SK-N-MC (cell line): ENCODE measurements at regions not wholly inside any gene's neighbourhood (a gene's known extent, or its start where the extent isn't known, plus 50 kb on each side); places are given as distances from the start of the nearest gene placed in this dataset.
"Not testable (repeated sequence)": the region's sequence is repeated elsewhere in the genome, so short reads cannot be mapped to it uniquely, and the experiment has no call there.

Experiments used
- DNase-seq: peaks from one replicate; pipeline ENCODE4 v3.0.0-alpha.2; 2011; ENCODE audit warnings: low read depth, low spot score
- H3K27ac ChIP-seq: fragments of 200-600 bp; sonication (generic); 2 replicates; pipeline ENCODE4 v1.5.1; 2016; ENCODE audit warnings: mixed run types
- H3K36me3 ChIP-seq: fragments of 200-600 bp; sonication (generic); 2 replicates; pipeline ENCODE4 v1.6.1; 2017; ENCODE audit warnings: antibody characterized with exemption, low read length, mixed read lengths; ENCODE audit not compliant: insufficient read depth
- H3K4me3 ChIP-seq: fragments of 200-600 bp; sonication (generic); 2 replicates; pipeline ENCODE4 v1.5.1; 2016
- H3K9ac ChIP-seq: fragments of 200-600 bp; sonication (generic); 2 replicates; pipeline ENCODE4 v1.8.0; 2017; ENCODE audit warnings: mixed run types, mixed read lengths; ENCODE audit not compliant: insufficient read length
- H3K9me3 ChIP-seq: fragments of 200-600 bp; sonication (generic); 2 replicates; pipeline ENCODE4 v1.6.1; 2017; ENCODE audit warnings: low read depth, mild to moderate bottlenecking, antibody characterized with exemption, low read length, moderate library complexity, mixed read lengths
- EZH2 ChIP-seq: fragments of 200-600 bp; sonication (generic); IDR thresholded peaks from one replicate; pipeline ENCODE4 v1.6.1; 2017; ENCODE audit warnings: antibody characterized with exemption
- FOXP2 ChIP-seq: optimal IDR thresholded peaks from 2 replicates; pipeline ENCODE3; 2011; ENCODE audit warnings: mild to moderate bottlenecking, moderate library complexity; ENCODE audit not compliant: insufficient read depth; ENCODE audit errors: extremely low read length, control extremely low read depth
- POLR2AphosphoS5 ChIP-seq: IDR thresholded peaks from 2 replicates; pipeline ENCODE4 v1.6.1; 2012; ENCODE audit warnings: mild to moderate bottlenecking, low read depth, low read length, borderline replicate concordance

- no peak for DNase-seq
- Histone ChIP-seq H3K27ac (no peak overlapping the region), H3K36me3 (no peaks in the 10 kb centered on the region), H3K9ac (no peak overlapping the region), H3K9me3 (no peaks in the 10 kb centered on the region), H3K4me3 (no peak overlapping the region)
- TF ChIP-seq EZH2: no peak
- TF ChIP-seq POLR2AphosphoS5: no peak
- no peak for TF ChIP-seq FOXP2
Observed at GRCh38 chrX:88024022-88024421, 506.4 kb downstream of the KLHL4 start.

DNA sequence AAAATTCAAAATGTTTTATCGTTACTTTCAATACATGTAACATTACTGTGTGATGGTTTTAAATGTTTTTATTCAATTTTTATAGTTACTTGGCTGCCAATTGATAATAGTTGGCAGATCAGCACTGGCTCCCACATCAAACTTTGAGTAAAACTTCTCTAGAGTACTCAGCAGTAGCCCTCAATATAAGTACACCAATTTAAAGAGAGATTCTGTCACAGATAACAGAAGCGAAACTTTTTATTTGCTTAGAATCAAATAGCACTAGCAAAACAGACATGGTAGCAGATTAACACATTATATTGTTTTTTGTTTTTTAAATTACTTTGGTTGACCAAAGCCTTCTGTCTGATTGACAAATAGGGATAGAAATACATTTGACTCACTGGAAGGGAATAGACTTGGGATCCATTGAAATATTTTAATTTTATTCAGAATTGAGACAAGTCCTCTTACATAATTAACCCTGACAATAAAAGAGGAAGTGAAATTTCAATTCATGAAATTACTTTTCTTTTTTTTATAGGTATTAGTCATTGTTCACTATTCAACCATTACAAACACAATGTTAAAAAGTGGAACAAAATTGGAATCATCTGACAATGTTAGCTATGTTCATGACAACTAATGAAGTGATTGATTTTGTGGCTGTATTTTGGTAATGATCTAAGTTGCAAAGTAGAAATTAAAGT is 554.9 kb downstream of the KLHL4 start:
- no peaks in the 10 kb centered on the region for H3K9me3 ChIP-seq
- H3K27ac ChIP-seq: no peak overlapping the region
- TF ChIP-seq POLR2AphosphoS5: no peak
- TF ChIP-seq EZH2: no peak
- no peak for TF ChIP-seq FOXP2
- no peak overlapping the region for H3K4me3 ChIP-seq
- DNase-seq: no peak
- H3K36me3 ChIP-seq: no peaks in the 10 kb centered on the region
- no peak overlapping the region for H3K9ac ChIP-seq

DNA sequence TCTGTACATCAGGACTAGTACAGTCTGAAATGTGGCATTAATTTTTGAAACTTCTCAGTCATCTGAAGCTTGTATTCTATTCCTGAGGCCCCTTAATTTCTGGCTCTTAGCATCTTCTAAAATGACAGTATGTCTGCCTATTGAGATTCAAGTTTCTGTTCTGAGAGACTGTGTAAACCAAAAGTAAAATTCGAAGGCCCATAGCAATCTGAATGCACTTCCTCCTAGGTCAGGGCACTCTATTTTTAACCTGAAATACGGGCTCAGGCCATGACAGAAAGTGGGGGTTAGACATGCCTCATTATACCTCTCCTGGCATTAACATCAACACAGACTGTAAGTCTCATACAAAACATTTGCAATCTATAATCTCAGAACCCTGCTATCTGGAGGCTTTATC is 584.4 kb downstream of the KLHL4 start:
- TF ChIP-seq FOXP2: no peak
- TF ChIP-seq EZH2: no peak
- TF ChIP-seq POLR2AphosphoS5: no peak
- no peaks in the 10 kb centered on the region for H3K36me3 ChIP-seq
- H3K9ac ChIP-seq: no peak overlapping the region
- no peak overlapping the region for H3K4me3 ChIP-seq
- no peak for DNase-seq
- H3K27ac ChIP-seq: no peak overlapping the region
- no peaks in the 10 kb centered on the region for H3K9me3 ChIP-seq

DNA sequence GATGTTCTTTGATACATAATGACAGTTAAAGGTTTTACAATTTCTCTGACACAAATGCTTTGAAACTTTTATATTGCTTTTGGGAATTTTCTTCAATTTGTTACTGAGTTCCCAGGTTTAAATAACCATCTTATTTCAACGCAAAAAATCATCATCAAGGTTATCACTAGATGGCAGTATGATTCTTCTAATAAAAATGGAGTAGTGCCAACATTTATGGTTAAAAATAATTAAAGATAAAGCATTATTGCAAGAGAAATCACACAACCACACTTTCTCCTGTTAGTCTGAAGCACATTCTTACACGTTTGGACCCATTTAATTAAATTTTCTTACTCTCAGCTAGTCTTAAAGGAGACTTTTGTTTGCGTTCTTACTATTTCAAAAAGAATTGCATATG is 611.3 kb upstream of the CPXCR1 start:
- H3K36me3 ChIP-seq: no peaks in the 10 kb centered on the region
- no peak overlapping the region for H3K27ac ChIP-seq
- TF ChIP-seq FOXP2 (no peak), EZH2 (no peak)
- DNase-seq: peak; percentile 0
- H3K9ac ChIP-seq: no peak overlapping the region
- no peak overlapping the region for H3K4me3 ChIP-seq
- no peaks in the 10 kb centered on the region for H3K9me3 ChIP-seq

DNA sequence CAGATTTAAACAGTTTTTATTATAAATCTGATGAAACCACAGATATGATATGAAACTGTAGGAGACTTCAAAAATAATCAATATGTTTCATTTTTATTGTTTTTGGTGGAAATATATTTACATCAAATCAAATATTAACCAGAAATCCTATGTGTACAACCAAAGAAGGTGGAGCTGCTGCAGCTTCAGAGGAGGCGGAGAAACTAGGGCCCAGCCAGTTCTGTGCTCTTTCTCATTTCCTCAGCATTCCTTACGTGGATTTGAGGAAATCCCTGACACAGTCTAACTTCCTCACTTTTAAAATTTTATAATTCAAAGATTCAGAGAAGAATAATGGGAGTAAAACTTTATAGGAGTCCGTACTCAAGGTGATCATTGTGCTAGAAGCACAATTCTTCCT is 610.7 kb upstream of the CPXCR1 start:
- DNase-seq: no peak
- no peak for TF ChIP-seq FOXP2
- TF ChIP-seq POLR2AphosphoS5: no peak
- no peak for TF ChIP-seq EZH2

DNA sequence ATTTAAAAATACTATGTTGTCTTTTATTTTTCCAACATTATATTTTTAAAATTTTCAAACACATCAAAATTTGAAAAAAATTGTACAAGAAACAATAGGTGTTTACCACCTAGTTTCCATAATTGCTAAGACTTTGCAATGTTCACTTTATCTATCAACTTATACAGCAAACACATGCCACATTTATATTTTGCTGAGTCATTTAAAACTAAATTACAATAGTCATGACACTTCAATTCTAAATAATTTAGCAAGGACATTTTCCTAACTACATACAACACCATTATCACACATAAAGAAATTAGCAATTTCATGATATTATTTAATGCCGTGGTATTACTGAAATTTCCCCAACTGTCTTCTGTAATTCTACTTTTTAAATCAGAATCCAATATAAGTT is 600.4 kb upstream of the CPXCR1 start:
- H3K9ac ChIP-seq: no peak overlapping the region
- H3K4me3 ChIP-seq: no peak overlapping the region
- no peak overlapping the region for H3K27ac ChIP-seq
- no peaks in the 10 kb centered on the region for H3K9me3 ChIP-seq
- no peak for DNase-seq
- H3K36me3 ChIP-seq: no peaks in the 10 kb centered on the region
- TF ChIP-seq EZH2 (no peak), FOXP2 (no peak), POLR2AphosphoS5 (no peak)

More for the DNA sequence above, 610.7 kb upstream of the CPXCR1 start:
- Histone ChIP-seq H3K27ac (no peak overlapping the region), H3K9me3 (no peaks in the 10 kb centered on the region), H3K9ac (no peak overlapping the region), H3K36me3 (no peaks in the 10 kb centered on the region), H3K4me3 (no peak overlapping the region)

- TF ChIP-seq POLR2AphosphoS5 (no peak), FOXP2 (no peak), EZH2 (no peak)
- Histone ChIP-seq H3K9me3 (no peaks in the 10 kb centered on the region), H3K9ac (no peak overlapping the region), H3K36me3 (no peaks in the 10 kb centered on the region), H3K27ac (no peak overlapping the region), H3K4me3 (no peak overlapping the region)
- no peak for DNase-seq
Observed at GRCh38 chrX:88170553-88170952, 576.5 kb upstream of the CPXCR1 start.

- H3K4me3 ChIP-seq, H3K27ac ChIP-seq, H3K36me3 ChIP-seq, H3K9me3 ChIP-seq, H3K9ac ChIP-seq, DNase-seq: not testable (repeated sequence)
Observed at GRCh38 chrX:88173932-88174440, 573.0 kb upstream of the CPXCR1 start.

GRCh38 chrX:88202149-88202548 is 544.9 kb upstream of the CPXCR1 start:
- no peak overlapping the region for H3K9ac ChIP-seq
- no peak overlapping the region for H3K27ac ChIP-seq
- H3K4me3 ChIP-seq: no peak overlapping the region
- H3K9me3 ChIP-seq: no peaks in the 10 kb centered on the region
- H3K36me3 ChIP-seq: no peaks in the 10 kb centered on the region
- TF ChIP-seq FOXP2: no peak
- no peak for TF ChIP-seq POLR2AphosphoS5
- no peak for TF ChIP-seq EZH2
- DNase-seq: no peak
